HAP-1 (cell line): ENCODE measurements at regions not wholly inside any gene's neighbourhood (a gene's known extent, or its start where the extent isn't known, plus 50 kb on each side); places are given as distances from the start of the nearest gene placed in this dataset.
"Not testable (repeated sequence)": the region's sequence is repeated elsewhere in the genome, so short reads cannot be mapped to it uniquely, and the experiment has no call there.

Experiments used
- DNase-seq, 2 experiments: peaks; one replicate each; pipeline ENCODE4 v3.0.0-alpha.2; 2016 to 2020; ENCODE audit warnings: low spot score in 2 of 2
- H3K27me3 ChIP-seq: fragments of 250-450 bp; sonication (Bioruptor Pico); 2 replicates; pipeline ENCODE4 v1.5.1; 2020; ENCODE audit warnings: low read depth, mild to moderate bottlenecking, moderate library complexity
- H3K36me3 ChIP-seq: fragments of 250-450 bp; sonication (Bioruptor Pico); replicated peaks from 2 replicates; pipeline ENCODE4 v1.5.1; 2020; ENCODE audit warnings: mild to moderate bottlenecking
- H3K4me1 ChIP-seq: fragments of 250-450 bp; sonication (Bioruptor Pico); 2 replicates; pipeline ENCODE4 v1.5.1; 2020; ENCODE audit warnings: mild to moderate bottlenecking
- H3K4me3 ChIP-seq: fragments of 250-450 bp; sonication (Bioruptor Pico); 2 replicates; pipeline ENCODE4 v1.5.1; 2020; ENCODE audit warnings: mild to moderate bottlenecking, moderate library complexity
- H3K9me3 ChIP-seq: fragments of 250-450 bp; sonication (Bioruptor Pico); 2 replicates; pipeline ENCODE4 v1.5.1; 2020; ENCODE audit warnings: mild to moderate bottlenecking, moderate library complexity
- in situ Hi-C: fragments of 300-500 bp; cut with MboI; formaldehyde crosslinking; loops from 3 replicates; pipeline ENCODE4 v1.14.3; 2020; ENCODE audit warnings: low sequenced_read_pairs, inconsistent platforms, mixed read lengths

DNA sequence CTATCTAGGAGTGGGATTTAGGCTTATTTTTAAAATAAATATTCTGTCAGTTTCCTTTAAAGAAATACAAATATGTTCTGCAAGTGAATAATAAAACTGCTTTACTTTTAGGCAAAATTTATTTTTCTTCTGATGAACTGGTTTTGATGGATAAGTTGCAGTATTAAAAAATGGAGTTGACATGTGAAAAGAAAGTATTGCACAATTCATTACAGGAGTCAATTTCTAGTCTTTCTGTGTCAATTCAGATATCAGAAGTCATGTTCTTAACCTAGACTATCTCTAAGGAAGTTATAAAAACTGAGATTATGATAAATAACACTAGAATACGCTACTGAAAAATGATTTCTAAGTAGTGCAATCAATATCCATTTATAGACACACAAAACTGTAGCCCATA is 270.2 kb upstream of the TMPRSS15 start:
- in situ Hi-C loops: no loop called here
- Histone ChIP-seq H3K27me3 (no peaks in the 10 kb centered on the region), H3K9me3 (no peaks in the 10 kb centered on the region), H3K4me3 (no peak overlapping the region), H3K4me1 (no peaks in the 10 kb centered on the region), H3K36me3 (no peaks in the 10 kb centered on the region)
- DNase-seq: no peak

DNA sequence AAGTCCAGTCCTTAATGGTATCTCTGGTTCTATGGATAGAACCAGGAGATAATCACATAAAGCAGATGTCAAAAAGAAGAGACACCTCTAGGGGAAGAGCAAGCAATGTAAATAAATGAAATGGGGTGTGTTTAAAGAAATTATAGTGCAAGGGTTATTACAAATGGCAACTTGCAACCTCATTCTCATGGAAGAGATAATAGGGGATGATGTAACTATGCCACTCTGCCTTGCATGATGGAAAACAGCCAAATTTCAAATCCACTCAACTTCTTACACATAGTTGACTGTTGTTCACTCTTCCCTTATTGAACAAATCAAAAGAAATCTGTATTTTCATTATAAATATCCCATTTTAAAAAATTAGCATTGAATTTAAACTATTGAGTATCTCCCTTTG is 274.0 kb upstream of the TMPRSS15 start:
- no peaks in the 10 kb centered on the region for H3K9me3 ChIP-seq
- no peak for DNase-seq
- H3K36me3 ChIP-seq: no peaks in the 10 kb centered on the region
- no peaks in the 10 kb centered on the region for H3K4me1 ChIP-seq
- H3K27me3 ChIP-seq: no peaks in the 10 kb centered on the region
- in situ Hi-C loops: no loop called here
- H3K4me3 ChIP-seq: no peak overlapping the region

DNA sequence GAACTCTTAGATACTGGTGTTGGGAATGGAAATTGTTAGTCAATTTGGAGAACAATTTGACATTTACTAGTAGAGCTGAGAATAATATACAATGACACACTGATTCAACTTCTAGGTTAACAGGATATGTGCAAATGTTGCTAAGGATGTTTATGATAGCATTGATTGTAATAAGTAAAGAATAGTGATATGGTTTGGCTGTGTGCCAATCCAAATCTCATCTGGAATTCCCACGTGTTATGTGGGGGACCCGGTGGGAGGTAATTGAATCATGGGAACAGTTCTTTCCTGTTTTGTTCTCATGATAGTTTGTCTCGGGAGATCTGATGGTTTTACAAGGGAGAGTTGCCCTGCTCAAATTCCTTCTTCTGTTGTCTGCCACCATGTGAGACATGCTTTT is 302.4 kb upstream of the TMPRSS15 start:
- no peaks in the 10 kb centered on the region for H3K4me1 ChIP-seq
- H3K4me3 ChIP-seq: no peak overlapping the region
- in situ Hi-C loops: no loop called here
- DNase-seq: no peak
- no peaks in the 10 kb centered on the region for H3K27me3 ChIP-seq
- H3K9me3 ChIP-seq: no peaks in the 10 kb centered on the region
- no peaks in the 10 kb centered on the region for H3K36me3 ChIP-seq

DNA sequence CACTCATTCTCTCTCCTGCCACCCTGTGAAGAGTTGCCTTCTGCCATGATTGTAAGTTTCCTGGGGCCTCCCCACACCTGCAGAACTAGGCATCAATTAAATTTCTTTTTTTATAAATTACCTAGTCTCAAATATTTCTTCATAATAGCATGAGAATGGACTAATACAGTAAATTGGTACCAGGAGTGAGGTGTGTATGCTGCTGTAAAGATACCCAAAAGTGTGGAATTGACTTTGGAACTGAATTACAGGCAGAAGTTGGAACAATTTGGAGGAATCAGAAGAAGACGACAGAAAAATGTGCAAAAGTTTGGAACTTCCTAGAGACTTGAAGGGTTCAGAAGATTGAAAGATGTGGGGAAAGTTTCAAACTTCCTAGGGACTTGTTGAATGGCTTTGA is 308.1 kb upstream of the TMPRSS15 start:
- no peaks in the 10 kb centered on the region for H3K36me3 ChIP-seq
- H3K4me3 ChIP-seq: no peak overlapping the region
- no peaks in the 10 kb centered on the region for H3K4me1 ChIP-seq
- in situ Hi-C loops: no loop called here
- no peaks in the 10 kb centered on the region for H3K27me3 ChIP-seq
- H3K9me3 ChIP-seq: no peaks in the 10 kb centered on the region
- DNase-seq: no peak

DNA sequence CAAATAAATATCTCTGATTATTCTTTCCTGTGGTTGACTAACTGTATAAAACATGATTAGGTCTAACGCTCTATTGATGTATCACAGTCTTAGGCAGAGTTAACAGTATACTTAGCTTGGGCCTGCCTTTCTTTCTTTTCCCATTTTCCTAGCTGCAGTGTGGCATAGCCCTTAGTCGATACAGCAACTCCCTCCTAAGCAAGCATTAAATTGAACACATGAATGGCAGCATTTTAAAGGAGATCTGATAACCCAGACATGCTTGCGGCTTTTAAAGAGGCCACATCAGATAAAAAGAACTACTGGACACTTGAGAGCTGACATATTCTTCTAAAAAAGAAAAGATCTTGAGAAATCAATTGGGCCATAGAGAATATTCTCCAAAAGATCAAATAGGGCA is 312.0 kb upstream of the TMPRSS15 start:
- no peaks in the 10 kb centered on the region for H3K9me3 ChIP-seq
- no peak for DNase-seq

DNA sequence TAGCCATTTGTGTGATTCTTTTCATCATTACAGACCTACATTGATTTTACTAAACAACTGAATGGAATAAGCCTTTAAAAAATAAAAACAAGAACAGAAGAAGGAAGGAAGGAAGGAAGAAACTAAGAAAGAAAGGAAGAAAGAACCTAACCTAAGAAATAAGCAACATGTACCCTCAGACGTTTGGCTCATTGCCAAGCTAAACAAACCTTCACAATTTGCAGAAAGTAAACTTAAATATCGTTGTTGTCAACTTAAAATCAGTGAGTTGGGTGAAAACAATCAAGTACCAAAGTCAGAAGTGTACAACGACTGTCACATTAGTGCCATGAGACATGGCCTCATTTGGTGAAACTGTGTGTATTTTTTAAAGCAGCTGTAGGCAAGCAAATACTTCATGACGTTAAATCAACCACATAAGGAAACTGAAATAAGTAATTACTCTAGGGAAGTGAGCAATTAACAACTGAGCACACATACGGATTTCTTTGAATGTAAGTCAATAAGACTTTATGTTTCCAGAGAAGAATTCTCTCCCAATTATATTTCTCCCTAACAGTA is 313.1 kb upstream of the TMPRSS15 start:
- in situ Hi-C loops: no loop called here
- no peak for DNase-seq
- Histone ChIP-seq H3K36me3 (no peaks in the 10 kb centered on the region), H3K4me3 (no peak overlapping the region), H3K4me1 (no peaks in the 10 kb centered on the region), H3K27me3 (no peaks in the 10 kb centered on the region), H3K9me3 (no peaks in the 10 kb centered on the region)

More for the DNA sequence above, 312.0 kb upstream of the TMPRSS15 start:
- no peaks in the 10 kb centered on the region for H3K36me3 ChIP-seq
- no peaks in the 10 kb centered on the region for H3K27me3 ChIP-seq
- in situ Hi-C loops: no loop called here
- no peaks in the 10 kb centered on the region for H3K4me1 ChIP-seq
- H3K4me3 ChIP-seq: no peak overlapping the region

DNA sequence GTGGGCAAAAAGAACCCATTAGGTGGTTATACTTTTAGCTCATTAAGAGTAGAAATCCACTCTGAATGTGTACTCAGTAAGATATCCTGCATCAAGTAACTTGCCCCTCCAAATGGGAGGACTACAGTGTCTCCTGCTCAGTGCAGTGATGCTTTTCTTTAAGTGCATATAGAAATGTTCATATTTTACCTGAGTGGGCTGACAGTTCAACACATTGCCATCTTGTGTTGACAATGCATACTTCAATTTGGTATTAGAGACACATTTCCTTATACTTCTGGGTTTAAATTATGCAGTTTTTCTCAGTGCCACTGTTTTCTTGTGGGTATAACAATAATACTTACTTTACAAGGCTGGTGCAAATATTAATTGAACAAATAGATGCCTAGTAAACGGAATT is 318.6 kb upstream of the TMPRSS15 start:
- Histone ChIP-seq H3K27me3 (no peaks in the 10 kb centered on the region), H3K4me3 (no peak overlapping the region), H3K36me3 (no peaks in the 10 kb centered on the region), H3K9me3 (no peaks in the 10 kb centered on the region), H3K4me1 (no peaks in the 10 kb centered on the region)
- in situ Hi-C loops: no loop called here
- no peak for DNase-seq

DNA sequence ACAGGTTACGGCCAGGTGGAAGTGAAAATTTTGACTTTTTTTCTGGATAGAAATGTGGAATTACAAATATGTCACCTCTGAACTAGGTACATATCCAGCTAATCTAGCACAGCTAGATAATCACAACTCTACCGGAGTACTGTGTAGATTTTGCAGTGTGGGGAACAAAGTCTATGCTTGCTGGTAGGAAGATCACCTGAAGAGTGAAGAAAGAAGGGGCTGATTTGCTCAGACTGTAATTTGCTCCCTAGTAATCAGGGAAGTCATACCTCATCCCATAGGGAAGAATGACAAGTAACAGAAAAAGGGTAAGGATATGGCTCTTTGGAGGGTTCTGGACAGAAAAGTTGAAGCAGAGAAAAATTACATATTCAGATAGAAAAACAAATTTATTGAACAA is 319.6 kb upstream of the TMPRSS15 start:
- in situ Hi-C loops: no loop called here
- Histone ChIP-seq H3K27me3 (no peaks in the 10 kb centered on the region), H3K4me1 (no peaks in the 10 kb centered on the region), H3K4me3 (no peak overlapping the region), H3K36me3 (no peaks in the 10 kb centered on the region), H3K9me3 (no peaks in the 10 kb centered on the region)
- no peak for DNase-seq

DNA sequence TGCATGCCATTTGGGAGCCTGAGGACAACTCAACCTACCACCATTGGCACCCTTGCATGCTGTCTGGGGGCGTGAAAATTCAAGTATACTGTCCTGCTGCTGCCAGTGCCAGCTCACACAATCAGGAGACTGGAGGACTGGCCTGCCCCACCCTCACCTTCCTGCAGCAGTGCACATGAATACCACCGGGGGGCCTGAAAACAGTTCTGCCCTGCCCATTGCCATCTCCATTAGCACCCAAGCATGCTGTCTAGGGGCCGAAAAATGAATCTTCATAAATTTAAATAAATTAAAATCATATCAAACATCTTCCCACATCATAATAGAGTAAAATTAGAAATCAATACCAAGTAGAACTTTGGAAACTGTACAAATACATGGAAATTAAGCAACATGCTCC is 322.1 kb upstream of the TMPRSS15 start:
- Histone ChIP-seq H3K4me3 (no peak overlapping the region), H3K9me3 (no peaks in the 10 kb centered on the region), H3K4me1 (no peaks in the 10 kb centered on the region), H3K27me3 (no peaks in the 10 kb centered on the region), H3K36me3 (no peaks in the 10 kb centered on the region)
- DNase-seq: peak in 1 of 2 experiments; percentile 22
- in situ Hi-C loops: no loop called here

DNA sequence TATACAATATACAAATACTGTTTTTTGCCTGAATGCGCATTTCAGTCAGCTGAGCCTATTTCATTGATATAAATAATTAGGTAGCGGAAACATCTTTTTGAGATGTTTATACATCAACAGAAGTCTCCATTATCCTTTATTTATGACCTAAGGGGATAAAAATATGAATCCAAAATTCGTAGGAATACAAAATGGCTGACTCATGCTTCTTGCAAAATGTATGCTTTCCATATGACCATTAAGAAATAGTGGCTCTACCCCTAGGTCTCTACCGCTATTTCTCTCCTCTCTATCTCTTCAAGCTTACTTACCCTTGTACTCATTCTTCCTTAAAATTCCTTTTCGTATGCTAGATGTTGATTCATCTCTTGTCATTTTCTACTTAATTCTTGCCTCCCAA is 338.4 kb upstream of the TMPRSS15 start:
- Histone ChIP-seq H3K27me3 (no peaks in the 10 kb centered on the region), H3K4me1 (peaks cover 8% of the 10 kb centered on the region), H3K36me3 (no peaks in the 10 kb centered on the region), H3K4me3 (no peak overlapping the region), H3K9me3 (no peaks in the 10 kb centered on the region)
- no peak for DNase-seq
- in situ Hi-C loops: no loop called here

DNA sequence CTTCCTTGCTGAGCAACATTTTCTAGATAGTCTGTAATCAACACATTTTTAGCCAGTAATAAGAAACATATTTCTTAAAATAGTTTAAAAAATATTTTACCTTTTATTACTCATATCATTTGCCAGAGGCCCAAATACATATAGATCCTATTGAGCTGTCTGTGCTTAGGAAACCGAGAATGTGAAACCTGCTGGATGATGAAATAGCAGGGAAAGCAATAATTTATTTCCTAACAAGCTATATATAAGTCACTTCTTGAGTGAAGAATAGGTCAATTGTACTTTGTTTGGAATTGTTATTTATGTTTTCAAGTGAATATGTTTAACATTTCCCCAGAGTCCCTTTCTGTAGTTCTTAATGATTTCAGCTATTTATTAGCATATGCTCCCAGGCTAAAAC is 339.9 kb upstream of the TMPRSS15 start:
- Histone ChIP-seq H3K27me3 (no peaks in the 10 kb centered on the region), H3K36me3 (no peaks in the 10 kb centered on the region), H3K4me3 (no peak overlapping the region), H3K9me3 (no peaks in the 10 kb centered on the region), H3K4me1 (peaks cover 8% of the 10 kb centered on the region)
- no peak for DNase-seq
- in situ Hi-C loops: no loop called here

DNA sequence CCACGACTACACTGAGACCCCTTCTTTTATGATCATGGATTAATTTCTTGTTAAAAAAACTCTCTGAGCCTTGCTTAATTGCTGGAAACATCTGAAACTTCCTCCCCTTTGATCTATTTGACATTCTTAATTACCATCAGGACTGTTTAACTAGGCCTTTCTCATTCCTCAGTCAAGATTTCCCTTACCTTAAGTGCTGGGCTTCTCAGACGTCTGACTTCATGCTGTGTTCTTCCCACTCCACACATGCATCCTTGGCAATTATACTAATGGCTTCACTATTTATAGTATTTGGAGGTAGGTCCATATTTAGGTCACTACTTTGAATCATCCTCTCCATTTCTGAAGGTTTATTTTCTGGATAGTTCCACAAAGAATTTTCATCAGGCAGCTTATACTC is 341.3 kb upstream of the TMPRSS15 start:
- H3K9me3 ChIP-seq: no peaks in the 10 kb centered on the region
- in situ Hi-C loops: no loop called here
- no peak for DNase-seq

DNA sequence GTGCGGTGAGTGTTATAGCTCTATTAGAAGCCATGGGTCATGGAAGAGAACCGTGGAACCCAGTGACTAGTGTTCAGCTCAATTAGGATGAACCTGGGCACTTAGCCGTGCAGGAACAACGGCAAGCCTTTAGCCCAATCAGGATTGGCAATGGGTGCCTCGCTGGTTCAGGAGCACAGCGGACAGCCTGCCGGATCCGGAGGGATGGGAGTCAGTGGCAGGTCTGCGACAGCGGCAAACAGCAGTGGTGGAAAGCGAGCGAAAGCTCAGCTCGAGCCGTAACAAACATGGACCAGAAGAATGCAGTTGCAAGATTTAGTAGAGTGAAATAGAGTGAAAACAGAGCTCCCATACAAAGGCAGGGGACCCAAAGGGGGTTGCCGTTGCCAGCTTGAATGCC is 349.3 kb upstream of the TMPRSS15 start:
- in situ Hi-C loops, H3K36me3 ChIP-seq: not testable (repeated sequence)

More for the DNA sequence above, 341.3 kb upstream of the TMPRSS15 start:
- no peaks in the 10 kb centered on the region for H3K27me3 ChIP-seq
- no peaks in the 10 kb centered on the region for H3K36me3 ChIP-seq
- H3K4me1 ChIP-seq: peaks cover 8% of the 10 kb centered on the region
- no peak overlapping the region for H3K4me3 ChIP-seq

DNA sequence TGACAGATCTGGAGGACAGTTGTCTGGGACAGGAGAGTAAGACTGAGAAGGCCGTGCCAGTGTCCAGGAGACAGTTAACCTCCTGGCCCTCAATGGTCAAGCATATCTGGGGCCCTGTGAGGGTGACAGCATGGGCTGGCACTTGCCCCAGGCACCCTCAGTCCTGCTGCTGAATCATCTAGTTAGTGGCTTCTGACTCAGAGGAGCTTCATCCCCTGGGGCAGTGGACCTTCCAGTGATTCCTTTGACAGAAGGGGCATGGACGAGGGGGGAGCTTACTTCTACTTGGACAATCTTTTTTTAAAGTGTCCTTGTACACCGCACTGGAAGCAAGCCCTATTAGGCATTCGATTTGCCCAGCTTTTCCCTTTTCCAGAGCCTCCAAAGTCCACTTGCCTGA is 352.7 kb upstream of the TMPRSS15 start:
- H3K27me3 ChIP-seq, in situ Hi-C loops, DNase-seq, H3K4me3 ChIP-seq, H3K36me3 ChIP-seq, H3K4me1 ChIP-seq, H3K9me3 ChIP-seq: not testable (repeated sequence)

More for the DNA sequence above, 349.3 kb upstream of the TMPRSS15 start:
- DNase-seq, H3K27me3 ChIP-seq, H3K4me1 ChIP-seq, H3K4me3 ChIP-seq, H3K9me3 ChIP-seq: not testable (repeated sequence)

DNA sequence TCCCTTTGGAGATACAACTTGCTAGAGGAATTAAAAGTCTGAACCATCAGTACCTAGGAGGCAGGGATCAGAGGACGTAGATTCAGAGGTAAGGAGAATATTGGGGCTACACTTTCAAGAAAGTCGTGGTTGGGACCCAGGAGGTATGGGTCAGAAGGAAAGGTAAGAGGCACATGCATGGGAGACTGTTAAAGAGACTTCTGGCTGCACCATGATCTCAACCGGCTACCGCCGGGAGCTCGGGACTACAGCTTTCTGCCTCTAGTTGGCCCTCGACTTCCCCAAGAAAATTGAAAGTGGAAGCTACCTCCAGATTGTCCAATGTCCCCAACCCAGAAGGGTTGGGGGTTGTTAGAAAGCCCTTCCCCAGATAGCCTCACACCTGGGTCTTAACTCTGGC is 355.7 kb upstream of the TMPRSS15 start:
- H3K4me1 ChIP-seq: no peaks in the 10 kb centered on the region
- DNase-seq: no peak
- H3K9me3 ChIP-seq: 0 out of 2 replicates have a peak, but pooled peaks cover 3% of the 10 kb centered on the region
- H3K27me3 ChIP-seq: no peaks in the 10 kb centered on the region
- no peaks in the 10 kb centered on the region for H3K36me3 ChIP-seq
- in situ Hi-C loops: no loop called here
- H3K4me3 ChIP-seq: no peak overlapping the region
